PC-9 (cell line): ENCODE measurements at regions not wholly inside any gene's neighbourhood (a gene's known extent, or its start where the extent isn't known, plus 50 kb on each side); places are given as distances from the start of the nearest gene placed in this dataset.

Source experiments
- EZH2 ChIP-seq: fragments of 200-600 bp; sonication (generic); IDR thresholded peaks from 2 replicates; pipeline ENCODE4 v1.8.0; 2017; ENCODE audit warnings: antibody characterized with exemption, low read depth
- TF ChIP-seq, protein P1 (sequence below): fragments of 200-600 bp; sonication (generic); conservative IDR thresholded peaks from 2 replicates; pipeline ENCODE4 v1.6.1; 2017; ENCODE audit warnings: mixed run types, antibody characterized with exemption, mild to moderate bottlenecking, moderate library complexity

DNA sequence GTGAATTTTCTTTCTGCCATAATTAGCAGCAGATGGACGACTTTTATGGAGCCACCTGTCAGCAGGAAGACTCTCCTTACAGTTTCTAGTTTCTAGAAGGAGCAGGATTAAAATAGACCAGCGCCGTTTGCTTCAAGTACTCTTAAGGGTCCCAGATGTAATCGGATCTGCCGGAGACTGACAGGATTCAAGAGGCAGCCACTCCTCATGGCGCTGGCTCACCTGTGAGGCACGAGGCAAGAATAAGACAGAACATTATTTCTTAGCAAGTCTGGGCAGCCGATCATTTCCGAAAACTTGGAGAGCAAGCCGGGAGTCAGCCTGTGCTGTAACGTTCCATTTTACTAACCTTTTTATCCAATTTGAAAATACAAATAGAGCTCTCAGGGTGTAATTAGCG, 410.4 kb upstream of the RORA start:
- TF ChIP-seq, protein P1, sequence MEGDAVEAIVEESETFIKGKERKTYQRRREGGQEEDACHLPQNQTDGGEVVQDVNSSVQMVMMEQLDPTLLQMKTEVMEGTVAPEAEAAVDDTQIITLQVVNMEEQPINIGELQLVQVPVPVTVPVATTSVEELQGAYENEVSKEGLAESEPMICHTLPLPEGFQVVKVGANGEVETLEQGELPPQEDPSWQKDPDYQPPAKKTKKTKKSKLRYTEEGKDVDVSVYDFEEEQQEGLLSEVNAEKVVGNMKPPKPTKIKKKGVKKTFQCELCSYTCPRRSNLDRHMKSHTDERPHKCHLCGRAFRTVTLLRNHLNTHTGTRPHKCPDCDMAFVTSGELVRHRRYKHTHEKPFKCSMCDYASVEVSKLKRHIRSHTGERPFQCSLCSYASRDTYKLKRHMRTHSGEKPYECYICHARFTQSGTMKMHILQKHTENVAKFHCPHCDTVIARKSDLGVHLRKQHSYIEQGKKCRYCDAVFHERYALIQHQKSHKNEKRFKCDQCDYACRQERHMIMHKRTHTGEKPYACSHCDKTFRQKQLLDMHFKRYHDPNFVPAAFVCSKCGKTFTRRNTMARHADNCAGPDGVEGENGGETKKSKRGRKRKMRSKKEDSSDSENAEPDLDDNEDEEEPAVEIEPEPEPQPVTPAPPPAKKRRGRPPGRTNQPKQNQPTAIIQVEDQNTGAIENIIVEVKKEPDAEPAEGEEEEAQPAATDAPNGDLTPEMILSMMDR: no peak
- no peak for TF ChIP-seq EZH2
